Colon (tissue), 2 donors: ENCODE measurements at regions not wholly inside any gene's neighbourhood (a gene's known extent, or its start where the extent isn't known, plus 50 kb on each side); places are given as distances from the start of the nearest gene placed in this dataset.

Source experiments
- FAIRE-seq: peaks from 2 replicates; lab custom pipeline; 2012; peaks lifted over from hg19 to GRCh38; lab: Jason Lieb, UNC
- donor health status: control.
- donor health status: control.

- no peak for FAIRE-seq
Measured at GRCh38 chr1:14189381-14189780, 409.1 kb upstream of the KAZN start.

GRCh38 chr1:14190508-14190907, 408.0 kb upstream of the KAZN start:
- no peak for FAIRE-seq

- no peak for FAIRE-seq
Measured at GRCh38 chr1:14194511-14194910, 404.0 kb upstream of the KAZN start.

- no peak for FAIRE-seq
Measured at GRCh38 chr1:14205066-14205465, 393.4 kb upstream of the KAZN start.

GRCh38 chr1:14215151-14215550, 383.3 kb upstream of the KAZN start:
- no peak for FAIRE-seq

- no peak for FAIRE-seq
Measured at GRCh38 chr1:14217384-14217783, 381.1 kb upstream of the KAZN start.

- FAIRE-seq: no peak
Measured at GRCh38 chr1:14220324-14220723, 378.2 kb upstream of the KAZN start.

GRCh38 chr1:14220811-14221210, 377.7 kb upstream of the KAZN start:
- FAIRE-seq: no peak

- no peak for FAIRE-seq
Measured at GRCh38 chr1:14222086-14222485, 376.4 kb upstream of the KAZN start.

- no peak for FAIRE-seq
Measured at GRCh38 chr1:14228677-14229076, 369.8 kb upstream of the KAZN start.

GRCh38 chr1:14233510-14233909, 365.0 kb upstream of the KAZN start:
- no peak for FAIRE-seq

- FAIRE-seq: no peak
Measured at GRCh38 chr1:14236097-14236496, 362.4 kb upstream of the KAZN start.

GRCh38 chr1:14238472-14239307, 359.8 kb upstream of the KAZN start:
- no peak for FAIRE-seq

- FAIRE-seq: no peak
Measured at GRCh38 chr1:14240265-14240664, 358.2 kb upstream of the KAZN start.

- FAIRE-seq: no peak
Measured at GRCh38 chr1:14242123-14242522, 356.4 kb upstream of the KAZN start.

- FAIRE-seq: no peak
Measured at GRCh38 chr1:14242870-14243269, 355.6 kb upstream of the KAZN start.

- FAIRE-seq: no peak
Measured at GRCh38 chr1:14245954-14246353, 352.5 kb upstream of the KAZN start.

GRCh38 chr1:14246471-14246870, 352.0 kb upstream of the KAZN start:
- FAIRE-seq: no peak

GRCh38 chr1:14247666-14248065, 350.8 kb upstream of the KAZN start:
- no peak for FAIRE-seq

GRCh38 chr1:14251871-14252270, 346.6 kb upstream of the KAZN start:
- FAIRE-seq: no peak

- no peak for FAIRE-seq
Measured at GRCh38 chr1:14253676-14254075, 344.8 kb upstream of the KAZN start.

- no peak for FAIRE-seq
Measured at GRCh38 chr1:14254251-14254650, 344.2 kb upstream of the KAZN start.

- FAIRE-seq: no peak
Measured at GRCh38 chr1:14255233-14255632, 343.3 kb upstream of the KAZN start.

GRCh38 chr1:14255711-14256110, 342.8 kb upstream of the KAZN start:
- no peak for FAIRE-seq
